ENCODE measurements at regions not wholly inside any gene's neighbourhood (a gene's known extent, or its start where the extent isn't known, plus 50 kb on each side); places are given as distances from the start of the nearest gene placed in this dataset.

DNA sequence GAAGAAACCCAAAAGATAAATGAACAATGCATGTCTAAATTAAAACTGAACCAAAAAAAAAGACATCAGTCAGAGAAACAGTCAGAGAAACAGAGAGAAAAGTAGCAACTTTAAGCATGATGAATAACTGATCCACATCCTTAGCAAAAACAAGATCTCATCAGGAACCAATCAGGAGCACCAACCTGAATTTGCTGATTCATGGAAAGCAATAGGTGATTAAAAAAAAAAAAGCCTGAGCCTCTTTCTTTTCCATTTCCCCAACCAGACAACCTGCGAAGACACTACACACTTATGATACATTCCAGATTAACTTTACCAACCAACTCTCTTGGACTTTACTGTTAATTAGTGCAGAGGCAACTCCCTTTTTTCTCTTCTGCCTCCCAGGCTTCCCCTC, 112.7 kb upstream of the TAS2R1 start:
- Histone ChIP-seq H3K4me1 (ENCODE audit: control insufficient read depth in 5 of 5, insufficient read depth in 5 of 5, low read length in 5 of 5) (no peaks in the 10 kb centered on the region), H3K36me3 (ENCODE audit: control insufficient read depth in 4 of 4, insufficient read depth in 4 of 4, low read length in 4 of 4) (no peaks in the 10 kb centered on the region), H3K4me3 (no peak overlapping the region), H3K27ac (ENCODE audit: low read depth in 1 of 2, low read length in 1 of 2) (no peak overlapping the region), H3K9ac (ENCODE audit: insufficient read depth in 1 of 2, low read length in 2 of 2) (no peak overlapping the region), H3K9me3 (ENCODE audit: control insufficient read depth in 4 of 4, insufficient read depth in 3 of 4, low read length in 3 of 4) (peaks cover 0 to 1% (median 0%) of the 10 kb centered on the region in 4 donors), H3K27me3 (ENCODE audit: control insufficient read depth in 3 of 3, insufficient read depth in 3 of 3, low read length in 2 of 3) (no peaks in the 10 kb centered on the region)
- DNase-seq, result no peak
- ATAC-seq (ENCODE audit: insufficient read depth, low FRiP score), result no peak
- no peak for TF ChIP-seq CTCF (IDR thresholded peaks at IDR 0.05; ENCODE audit: control extremely low read depth, extremely low read depth)
- 85 to 94% methylated on average over 1 of the region's 1 CpG for WGBS, 2 donors

GRCh38 chr5:9739135-9739534, 109.0 kb upstream of the TAS2R1 start:
- Histone ChIP-seq H3K9me3 (ENCODE audit: control insufficient read depth in 4 of 4, insufficient read depth in 3 of 4, low read length in 3 of 4) (peaks cover 0 to 3% (median 0%) of the 10 kb centered on the region in 4 donors), H3K4me3 (no peak overlapping the region), H3K27ac (ENCODE audit: low read depth in 1 of 2, low read length in 1 of 2) (no peak overlapping the region), H3K9ac (ENCODE audit: insufficient read depth in 1 of 2, low read length in 2 of 2) (no peak overlapping the region), H3K36me3 (ENCODE audit: control insufficient read depth in 4 of 4, insufficient read depth in 4 of 4, low read length in 4 of 4) (no peaks in the 10 kb centered on the region), H3K4me1 (ENCODE audit: control insufficient read depth in 5 of 5, insufficient read depth in 5 of 5, low read length in 5 of 5) (no peaks in the 10 kb centered on the region), H3K27me3 (ENCODE audit: control insufficient read depth in 3 of 3, insufficient read depth in 3 of 3, low read length in 2 of 3) (no peaks in the 10 kb centered on the region)
- WGBS, 2 donors, result 65 to 79% methylated on average over 3 of the region's 3 CpGs
- TF ChIP-seq CTCF (IDR thresholded peaks at IDR 0.05; ENCODE audit: control extremely low read depth, extremely low read depth), result no peak
- DNase-seq (no peak), ATAC-seq (ENCODE audit: insufficient read depth, low FRiP score) (no peak)

- WGBS, 2 donors, result 77 to 79% methylated on average over 4 of the region's 4 CpGs
- no peak for TF ChIP-seq CTCF (IDR thresholded peaks at IDR 0.05; ENCODE audit: control extremely low read depth, extremely low read depth)
- ATAC-seq (ENCODE audit: insufficient read depth, low FRiP score) (no peak), DNase-seq (no peak)
- Histone ChIP-seq H3K9me3 (ENCODE audit: control insufficient read depth in 4 of 4, insufficient read depth in 3 of 4, low read length in 3 of 4) (peaks cover 0 to 3% (median 0%) of the 10 kb centered on the region in 4 donors), H3K27me3 (ENCODE audit: control insufficient read depth in 3 of 3, insufficient read depth in 3 of 3, low read length in 2 of 3) (no peaks in the 10 kb centered on the region), H3K4me1 (ENCODE audit: control insufficient read depth in 5 of 5, insufficient read depth in 5 of 5, low read length in 5 of 5) (no peaks in the 10 kb centered on the region), H3K9ac (ENCODE audit: insufficient read depth in 1 of 2, low read length in 2 of 2) (no peak overlapping the region), H3K36me3 (ENCODE audit: control insufficient read depth in 4 of 4, insufficient read depth in 4 of 4, low read length in 4 of 4) (no peaks in the 10 kb centered on the region), H3K27ac (ENCODE audit: low read depth in 1 of 2, low read length in 1 of 2) (no peak overlapping the region), H3K4me3 (no peak overlapping the region)
Observed at GRCh38 chr5:9737265-9737664, 107.1 kb upstream of the TAS2R1 start.

- Histone ChIP-seq H3K9ac (ENCODE audit: insufficient read depth in 1 of 2, low read length in 2 of 2) (no peak overlapping the region), H3K27me3 (ENCODE audit: control insufficient read depth in 3 of 3, insufficient read depth in 3 of 3, low read length in 2 of 3) (no peaks in the 10 kb centered on the region), H3K4me3 (no peak overlapping the region), H3K27ac (ENCODE audit: low read depth in 1 of 2, low read length in 1 of 2) (no peak overlapping the region), H3K9me3 (ENCODE audit: control insufficient read depth in 4 of 4, insufficient read depth in 3 of 4, low read length in 3 of 4) (peaks cover 0 to 10% (median 0%) of the 10 kb centered on the region in 4 donors), H3K4me1 (ENCODE audit: control insufficient read depth in 5 of 5, insufficient read depth in 5 of 5, low read length in 5 of 5) (no peaks in the 10 kb centered on the region), H3K36me3 (ENCODE audit: control insufficient read depth in 4 of 4, insufficient read depth in 4 of 4, low read length in 4 of 4) (no peaks in the 10 kb centered on the region)
- 67 to 80% methylated on average over 4 of the region's 4 CpGs for WGBS, 2 donors
- peak in 2 of 3 donors; percentile 6 to 12 for DNase-seq
- ATAC-seq (ENCODE audit: insufficient read depth, low FRiP score), result no peak
- no peak for TF ChIP-seq CTCF (IDR thresholded peaks at IDR 0.05; ENCODE audit: control extremely low read depth, extremely low read depth)
Observed at GRCh38 chr5:9733486-9733885, 103.3 kb upstream of the TAS2R1 start.
